Spleen (tissue), 11 donors: ENCODE measurements at regions not wholly inside any gene's neighbourhood (a gene's known extent, or its start where the extent isn't known, plus 50 kb on each side); places are given as distances from the start of the nearest gene placed in this dataset.

ENCODE experiments used
- DNase-seq: peaks from one replicate; pipeline ENCODE4 v3.0.0-alpha.2; 2020
- H3K27ac ChIP-seq, 8 donors: fragments of 200-600 bp; sonication (generic) in 7 of 8; 1 replicate in 4 of 8; 2 replicates in 4 of 8; pipeline versions ENCODE4 v1.5.0 to v1.8.0; 2016 to 2021; ENCODE audit warnings: inconsistent platforms in 4 of 8, mild to moderate bottlenecking in 4 of 8, moderate library complexity in 1 of 8
- H3K27me3 ChIP-seq, 7 donors: fragments of 200-600 bp; sonication (generic) in 6 of 7; replicated peaks in 1 of 7; 1 replicate in 4 of 7; 2 replicates in 3 of 7; pipeline versions ENCODE4 v1.5.0 to v1.8.0; 2016 to 2021; ENCODE audit warnings: inconsistent platforms in 3 of 7, mild to moderate bottlenecking in 1 of 7
- H3K36me3 ChIP-seq, 6 donors: fragments of 200-600 bp; sonication (generic) in 5 of 6; 1 replicate in 4 of 6; 2 replicates in 2 of 6; pipeline versions ENCODE4 v1.5.0 to v1.8.0; 2016 to 2021; ENCODE audit warnings: inconsistent platforms in 2 of 6
- H3K4me1 ChIP-seq, 6 donors: fragments of 200-600 bp; sonication (generic) in 5 of 6; 1 replicate in 3 of 6; 2 replicates in 3 of 6; pipeline versions ENCODE4 v1.5.0 to v1.8.0; 2016 to 2021; ENCODE audit warnings: inconsistent platforms in 3 of 6
- H3K4me3 ChIP-seq, 8 donors: fragments of 200-600 bp; sonication (generic) in 7 of 8; 1 replicate in 4 of 8; 2 replicates in 4 of 8; pipeline versions ENCODE4 v1.5.0 to v1.8.0; 2016 to 2021; ENCODE audit warnings: inconsistent platforms in 4 of 8, mild to moderate bottlenecking in 4 of 8, moderate library complexity in 2 of 8
- H3K9me3 ChIP-seq, 8 donors: fragments of 200-600 bp; sonication (generic) in 7 of 8; 1 replicate in 4 of 8; 2 replicates in 4 of 8; pipeline versions ENCODE4 v1.5.0 to v1.8.0; 2016 to 2021; ENCODE audit warnings: inconsistent platforms in 4 of 8
- POLR2A ChIP-seq, 3 donors: fragments of 450-650 bp; IDR thresholded peaks; one replicate each; pipeline ENCODE4 v1.5.1; 2017; ENCODE audit warnings: antibody characterized with exemption in 3 of 3, mild to moderate bottlenecking in 1 of 3
- POLR2AphosphoS5 ChIP-seq, 3 donors: sonication (generic); formaldehyde crosslinking; IDR thresholded peaks; one replicate each; pipeline ENCODE4 v1.5.1; 2017; ENCODE audit warnings: antibody characterized with exemption in 3 of 3
- WGBS, 5 donors: extraction: QIAGEN DNeasy Blood & Tissue Kit in 3 of 5; methylation state at CpG; one replicate each; pipeline versions ENCODE4 v1.1.5 to v1.1.7; 2013 to 2018; 5-methylcytosine and 5-hydroxymethylcytosine counted together
- intact Hi-C: fragments of 100-400 bp; cut with DNase I; formaldehyde crosslinking; loops from one replicate; pipeline ENCODE4 v1.15.0; 2023; ENCODE audit warnings: low total_unique reads
- TF ChIP-seq, protein P1 (sequence below), 11 experiments: fragments of 200-600 bp in 7 of 11; fragments of 450-650 bp in 4 of 11; sonication (generic) in 4 of 11; IDR thresholded peaks in 8 of 11; conservative IDR thresholded peaks in 3 of 11; 1 replicate in 7 of 11; 2 replicates in 4 of 11; pipeline versions ENCODE4 v1.4.0 to v1.8.0; 2016 to 2021; ENCODE audit warnings: antibody characterized with exemption in 11 of 11, inconsistent platforms in 4 of 11, mild to moderate bottlenecking in 1 of 11
- donor health status: healthy with polysubstance abuse.
- donor health status: DM: no; HTN: no; CAD: no; lungs with moderate emphysema.
- donor health status: DM: no; HTN: no; CAD: no.
- donor health status: Bipolar disorder and iron deficiency.
- donor health status: healthy.
- donor health status: DM: no; HTN: no; CAD: no.
- donor health status: DM: yes; HTN: yes; CAD: no.

DNA sequence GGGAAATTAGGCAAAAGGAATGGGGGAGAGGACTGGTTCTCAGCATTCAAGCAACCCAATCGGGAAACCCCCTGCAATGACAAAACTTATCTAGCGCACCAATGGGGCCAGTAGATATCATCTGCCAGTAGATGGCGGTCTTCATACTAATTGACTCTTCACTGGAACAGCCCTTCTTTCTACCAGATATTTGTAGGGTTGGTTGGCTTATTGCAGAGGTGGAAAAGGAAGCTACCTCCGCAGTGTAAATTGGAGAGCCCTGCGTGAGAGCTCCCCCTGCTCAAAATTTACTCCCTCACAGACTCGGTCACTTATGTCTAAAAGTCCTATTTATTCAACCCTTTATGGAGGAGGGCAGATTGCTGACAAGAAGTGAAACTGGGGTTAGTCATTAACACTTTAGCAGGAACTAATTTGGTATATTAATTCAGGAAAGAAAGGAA lies 166.1 kb upstream of the CCND2 start:
- TF ChIP-seq POLR2AphosphoS5 (IDR thresholded peaks at IDR 0.05): peak in 1 of 3 donors; percentile 46
- TF ChIP-seq POLR2A (IDR thresholded peaks at IDR 0.05): no peak
- TF ChIP-seq, protein P1, sequence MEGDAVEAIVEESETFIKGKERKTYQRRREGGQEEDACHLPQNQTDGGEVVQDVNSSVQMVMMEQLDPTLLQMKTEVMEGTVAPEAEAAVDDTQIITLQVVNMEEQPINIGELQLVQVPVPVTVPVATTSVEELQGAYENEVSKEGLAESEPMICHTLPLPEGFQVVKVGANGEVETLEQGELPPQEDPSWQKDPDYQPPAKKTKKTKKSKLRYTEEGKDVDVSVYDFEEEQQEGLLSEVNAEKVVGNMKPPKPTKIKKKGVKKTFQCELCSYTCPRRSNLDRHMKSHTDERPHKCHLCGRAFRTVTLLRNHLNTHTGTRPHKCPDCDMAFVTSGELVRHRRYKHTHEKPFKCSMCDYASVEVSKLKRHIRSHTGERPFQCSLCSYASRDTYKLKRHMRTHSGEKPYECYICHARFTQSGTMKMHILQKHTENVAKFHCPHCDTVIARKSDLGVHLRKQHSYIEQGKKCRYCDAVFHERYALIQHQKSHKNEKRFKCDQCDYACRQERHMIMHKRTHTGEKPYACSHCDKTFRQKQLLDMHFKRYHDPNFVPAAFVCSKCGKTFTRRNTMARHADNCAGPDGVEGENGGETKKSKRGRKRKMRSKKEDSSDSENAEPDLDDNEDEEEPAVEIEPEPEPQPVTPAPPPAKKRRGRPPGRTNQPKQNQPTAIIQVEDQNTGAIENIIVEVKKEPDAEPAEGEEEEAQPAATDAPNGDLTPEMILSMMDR (IDR thresholded peaks at IDR 0.05 in 8 of 11, conservative IDR thresholded peaks at IDR 0.05 in 3 of 11): peak; percentile 67 to 91 (median 82)
- no peaks in the 10 kb centered on the region for H3K36me3 ChIP-seq
- WGBS, 5 donors: 2 to 10% (median 5%) methylated on average over 6 of the region's 6 CpGs
- H3K9me3 ChIP-seq: peaks cover 0 to 8% (median 0%) of the 10 kb centered on the region in 8 donors
- H3K27ac ChIP-seq: no peak overlapping the region
- H3K27me3 ChIP-seq: peaks cover 0 to 21% (median 0%) of the 10 kb centered on the region in 7 donors
- intact Hi-C loops: loop anchor here (2.0 kb wide), 1 partner anchor 169 kb away; no protein-coding TSS in a partner anchor
- no peak for DNase-seq
- no peak overlapping the region for H3K4me3 ChIP-seq
- peaks cover 0 to 17% (median 6%) of the 10 kb centered on the region in 6 donors for H3K4me1 ChIP-seq

DNA sequence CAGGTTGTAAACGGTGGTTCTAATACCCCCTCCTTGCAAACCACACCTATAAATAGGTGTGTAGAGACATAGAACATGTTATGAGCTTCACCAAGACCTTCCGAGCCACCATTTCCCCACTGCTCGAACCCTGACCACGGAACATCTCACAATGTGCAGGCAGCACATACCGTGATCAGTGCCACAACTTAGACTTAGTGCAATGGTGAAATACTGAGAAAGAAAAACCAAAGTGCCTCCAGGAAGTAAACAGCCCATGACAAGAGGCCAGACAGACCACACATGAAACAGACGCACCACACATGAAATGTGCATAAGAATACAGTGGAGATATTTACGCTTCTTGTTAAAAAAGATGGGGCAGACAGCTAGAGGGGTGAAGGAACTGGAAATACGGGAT lies 166.9 kb upstream of the CCND2 start:
- no peak overlapping the region for H3K27ac ChIP-seq
- H3K4me3 ChIP-seq: no peak overlapping the region
- TF ChIP-seq, protein P1 (IDR thresholded peaks at IDR 0.05 in 8 of 11, conservative IDR thresholded peaks at IDR 0.05 in 3 of 11): no peak
- TF ChIP-seq POLR2A (IDR thresholded peaks at IDR 0.05) (no peak), POLR2AphosphoS5 (IDR thresholded peaks at IDR 0.05) (no peak)
- H3K27me3 ChIP-seq: peaks cover 0 to 14% (median 0%) of the 10 kb centered on the region in 7 donors
- intact Hi-C loops: loop anchor here (2.0 kb wide), 1 partner anchor 170 kb away; no protein-coding TSS in a partner anchor
- WGBS, 5 donors: 63 to 71% (median 67%) methylated on average over 8 of the region's 8 CpGs
- no peak for DNase-seq
- H3K4me1 ChIP-seq: peaks cover 0 to 17% (median 6%) of the 10 kb centered on the region in 6 donors
- no peaks in the 10 kb centered on the region for H3K36me3 ChIP-seq
- peaks cover 0 to 8% (median 0%) of the 10 kb centered on the region in 8 donors for H3K9me3 ChIP-seq

DNA sequence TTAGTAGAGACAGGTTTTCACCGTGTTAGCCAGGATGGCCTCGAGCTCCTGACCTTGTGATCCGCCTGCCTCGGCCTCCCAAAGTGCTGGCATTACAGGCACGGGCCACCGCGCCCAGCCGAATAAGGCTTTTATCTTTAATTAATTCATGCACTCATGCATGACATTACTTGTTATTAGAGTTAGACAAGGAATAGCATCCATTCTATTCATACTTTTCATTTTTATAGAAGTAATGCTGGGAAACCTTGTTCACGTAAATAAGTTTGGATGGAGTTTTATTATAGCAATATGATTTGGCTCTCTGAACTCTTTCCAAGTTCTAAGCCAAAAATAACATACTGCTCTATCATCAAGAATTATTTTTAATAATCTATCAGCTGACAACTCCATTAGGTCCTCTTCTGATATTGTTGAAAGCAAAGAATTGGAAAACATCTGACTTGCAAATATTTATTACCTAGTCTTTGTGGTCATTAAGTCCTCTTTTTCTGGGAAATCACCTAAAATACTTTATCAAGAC lies 168.8 kb upstream of the CCND2 start:
- H3K36me3 ChIP-seq: no peaks in the 10 kb centered on the region
- no peak for TF ChIP-seq POLR2AphosphoS5 (IDR thresholded peaks at IDR 0.05)
- TF ChIP-seq, protein P1 (IDR thresholded peaks at IDR 0.05 in 8 of 11, conservative IDR thresholded peaks at IDR 0.05 in 3 of 11): no peak
- DNase-seq: no peak
- H3K4me1 ChIP-seq: peaks cover 0 to 17% (median 6%) of the 10 kb centered on the region in 6 donors
- peaks cover 0 to 15% (median 0%) of the 10 kb centered on the region in 7 donors for H3K27me3 ChIP-seq
- H3K9me3 ChIP-seq: peaks cover 0 to 8% (median 0%) of the 10 kb centered on the region in 8 donors
- intact Hi-C loops: no loop called here
- H3K27ac ChIP-seq: no peak overlapping the region
- WGBS, 5 donors: 90 to 98% (median 93%) methylated on average over 9 of the region's 9 CpGs
- H3K4me3 ChIP-seq: no peak overlapping the region

DNA sequence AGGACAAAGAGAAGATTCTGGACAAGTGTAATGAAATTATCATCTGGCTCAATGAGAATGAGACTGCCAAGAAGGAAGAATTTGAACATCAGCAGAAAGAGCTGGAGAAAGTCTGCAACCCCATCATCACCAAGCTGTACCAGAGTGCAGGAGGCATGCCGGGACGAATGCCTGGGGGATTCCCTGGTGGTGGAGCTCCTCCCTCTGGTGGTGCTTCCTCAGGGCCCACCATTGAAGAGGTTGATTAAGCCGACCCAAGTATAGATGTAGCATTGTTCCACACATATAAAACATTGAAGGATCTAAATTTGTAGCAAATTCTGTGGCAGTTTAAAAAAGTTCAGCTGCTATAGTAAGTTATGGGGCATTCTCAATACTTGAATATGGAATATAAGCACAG lies 174.3 kb upstream of the CCND2 start:
- Histone ChIP-seq H3K27ac (no peak overlapping the region), H3K4me1 (no peaks in the 10 kb centered on the region), H3K27me3 (peaks cover 0 to 20% (median 0%) of the 10 kb centered on the region in 7 donors), H3K9me3 (no peaks in the 10 kb centered on the region), H3K36me3 (no peaks in the 10 kb centered on the region), H3K4me3 (no peak overlapping the region)
- no peak for DNase-seq
- 14 to 34% (median 30%) methylated on average over 3 of the region's 3 CpGs for WGBS, 5 donors
- intact Hi-C loops: no loop called here
- TF ChIP-seq, protein P1 (IDR thresholded peaks at IDR 0.05 in 8 of 11, conservative IDR thresholded peaks at IDR 0.05 in 3 of 11): no peak
- no peak for TF ChIP-seq POLR2AphosphoS5 (IDR thresholded peaks at IDR 0.05)
- no peak for TF ChIP-seq POLR2A (IDR thresholded peaks at IDR 0.05)
